ENCODE measurements at regions not wholly inside any gene's neighbourhood (a gene's known extent, or its start where the extent isn't known, plus 50 kb on each side); places are given as distances from the start of the nearest gene placed in this dataset.

GRCh38 chr1:90308421-90308820, 313.5 kb downstream of the ZNF326 start:
- POLR2A ChIA-PET, result no interaction called here
- Histone ChIP-seq H3K9me3 (no peaks in the 10 kb centered on the region), H3K4me2 (no peak overlapping the region), H3K4me1 (no peaks in the 10 kb centered on the region), H3K27ac (no peak overlapping the region), H3K4me3 (no peak overlapping the region)
- TF ChIP-seq NPAS2 (CRISPR knock-in tag; IDR thresholded peaks at IDR 0.05; ENCODE audit: borderline replicate concordance), result no peak
- TF ChIP-seq ATOH8 (CRISPR knock-in tag; IDR thresholded peaks at IDR 0.05; ENCODE audit: low read depth), result no peak
- TF ChIP-seq KDM5A (IDR thresholded peaks at IDR 0.05), result no peak
- no peak for TF ChIP-seq ZC3H11A (IDR thresholded peaks at IDR 0.05)
- no peak for TF ChIP-seq ZNF302 (CRISPR knock-in tag; IDR thresholded peaks at IDR 0.05)
- no peak for TF ChIP-seq CEBPB (IDR thresholded peaks at IDR 0.05)
- no peak for TF ChIP-seq HOXA7 (CRISPR knock-in tag; IDR thresholded peaks at IDR 0.05)
- TF ChIP-seq FOSL2 (IDR thresholded peaks at IDR 0.05), result no peak
- no peak for TF ChIP-seq FOSL2 (CRISPR knock-in tag; IDR thresholded peaks at IDR 0.05)
- TF ChIP-seq HOXB13 (CRISPR knock-in tag; IDR thresholded peaks at IDR 0.05; ENCODE audit: low read depth), result no peak
- no peak for TF ChIP-seq REST (IDR thresholded peaks at IDR 0.05)
- no peak for FAIRE-seq
- CTCF ChIA-PET, result no interaction called here
- 0% methylated on average over 1 of the region's 1 CpG for WGBS (ENCODE audit: missing lambda C conversion rate)
- ATAC-seq, result no peak
- no peak for DNase-seq (ENCODE audit: low read depth in 1 of 2, low spot score in 1 of 2)

DNA sequence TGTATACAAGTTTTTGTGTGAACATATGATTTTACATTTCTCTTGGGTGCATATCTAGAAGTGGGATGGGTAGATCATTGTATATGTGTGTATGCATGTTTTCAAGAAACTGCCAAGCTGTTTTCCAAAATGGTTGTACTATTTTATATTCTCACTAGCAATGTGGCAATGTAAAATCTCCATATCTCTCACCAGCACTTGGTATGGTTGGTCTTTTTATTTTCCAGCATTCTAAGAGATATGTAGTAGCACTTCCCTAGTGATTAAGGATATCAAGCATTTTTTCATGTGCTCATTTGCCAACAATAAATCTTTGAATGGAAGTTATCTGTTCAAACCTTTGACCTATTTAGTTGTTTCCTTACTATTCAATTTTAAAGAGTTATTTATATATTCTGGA, 310.7 kb downstream of the ZNF326 start:
- CTCF ChIA-PET, result no interaction called here
- H3K4me1 ChIP-seq, result no peaks in the 10 kb centered on the region
- no peaks in the 10 kb centered on the region for H3K9me3 ChIP-seq
- TF ChIP-seq ELK1 (IDR thresholded peaks at IDR 0.05; ENCODE audit: low read depth, low read length) (no peak), FOSL2 (IDR thresholded peaks at IDR 0.05) (no peak), FOSL2 (CRISPR knock-in tag; IDR thresholded peaks at IDR 0.05) (no peak), HOXB5 (CRISPR knock-in tag; IDR thresholded peaks at IDR 0.05) (no peak), CBX2 (IDR thresholded peaks at IDR 0.05; ENCODE audit: borderline replicate concordance, low read depth) (no peak), CHD2 (IDR thresholded peaks at IDR 0.05; ENCODE audit: low read length, partially characterized antibody) (no peak), RCOR1 (IDR thresholded peaks at IDR 0.05; ENCODE audit: low read depth, low read length) (no peak), MAZ (IDR thresholded peaks at IDR 0.05; ENCODE audit: borderline replicate concordance, low read depth, low read length) (no peak), SMC3 (IDR thresholded peaks at IDR 0.05) (no peak), MYC (IDR thresholded peaks at IDR 0.05; ENCODE audit: borderline replicate concordance, low read length) (no peak), PBX3 (IDR thresholded peaks at IDR 0.05) (no peak), HDAC2 (IDR thresholded peaks at IDR 0.05) (no peak), TP53 (CRISPR knock-in tag; IDR thresholded peaks at IDR 0.05) (no peak)
- TF ChIP-seq, protein P1, sequence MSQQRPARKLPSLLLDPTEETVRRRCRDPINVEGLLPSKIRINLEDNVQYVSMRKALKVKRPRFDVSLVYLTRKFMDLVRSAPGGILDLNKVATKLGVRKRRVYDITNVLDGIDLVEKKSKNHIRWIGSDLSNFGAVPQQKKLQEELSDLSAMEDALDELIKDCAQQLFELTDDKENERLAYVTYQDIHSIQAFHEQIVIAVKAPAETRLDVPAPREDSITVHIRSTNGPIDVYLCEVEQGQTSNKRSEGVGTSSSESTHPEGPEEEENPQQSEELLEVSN (IDR thresholded peaks at IDR 0.05; ENCODE audit: borderline replicate concordance, low read depth), result no peak
- TF ChIP-seq, protein P2, sequence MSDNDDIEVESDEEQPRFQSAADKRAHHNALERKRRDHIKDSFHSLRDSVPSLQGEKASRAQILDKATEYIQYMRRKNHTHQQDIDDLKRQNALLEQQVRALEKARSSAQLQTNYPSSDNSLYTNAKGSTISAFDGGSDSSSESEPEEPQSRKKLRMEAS (IDR thresholded peaks at IDR 0.05), result no peak
- H3K4me3 ChIP-seq, result no peak overlapping the region
- no peak for ATAC-seq
- POLR2A ChIA-PET, result no interaction called here
- no peak overlapping the region for H3K27ac ChIP-seq
- DNase-seq (ENCODE audit: low read depth in 1 of 2, low spot score in 1 of 2), result no peak
- FAIRE-seq, result no peak
- no peak overlapping the region for H3K4me2 ChIP-seq
